HG02798 (cell line): ENCODE measurements at regions not wholly inside any gene's neighbourhood (a gene's known extent, or its start where the extent isn't known, plus 50 kb on each side); places are given as distances from the start of the nearest gene placed in this dataset.

ENCODE experiments used
- ATAC-seq: cut with Tn5 transposase; IDR thresholded peaks from one replicate; pipeline ENCODE4 v1.9.1; 2021; ENCODE audit warnings: mild to moderate bottlenecking; ENCODE audit not compliant: unreplicated experiment, poor library complexity

GRCh38 chrX:6472652-6473342 lies 62.1 kb downstream of the VCX3A start:
- no peak for ATAC-seq

DNA sequence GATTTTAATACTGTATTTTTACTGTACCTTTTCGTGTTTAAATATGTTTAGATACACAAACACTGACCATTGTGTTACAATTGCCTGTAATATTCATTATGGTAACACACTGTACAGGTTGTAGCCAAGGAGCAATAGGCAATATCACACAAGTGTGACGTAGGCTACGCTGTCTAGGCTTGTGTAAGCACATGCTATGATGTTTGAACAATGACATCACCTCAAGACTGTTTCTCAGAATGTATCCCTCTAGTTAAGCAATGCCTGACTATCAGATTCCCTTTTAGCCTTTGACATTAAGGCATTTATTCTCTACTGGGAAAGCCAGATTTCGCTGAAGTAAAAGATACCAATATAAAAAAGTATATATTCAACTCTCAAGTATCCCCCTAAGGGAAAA lies 66.2 kb downstream of the VCX3A start:
- no peak for ATAC-seq

GRCh38 chrX:6465756-6466155 lies 69.2 kb downstream of the VCX3A start:
- ATAC-seq: no peak

DNA sequence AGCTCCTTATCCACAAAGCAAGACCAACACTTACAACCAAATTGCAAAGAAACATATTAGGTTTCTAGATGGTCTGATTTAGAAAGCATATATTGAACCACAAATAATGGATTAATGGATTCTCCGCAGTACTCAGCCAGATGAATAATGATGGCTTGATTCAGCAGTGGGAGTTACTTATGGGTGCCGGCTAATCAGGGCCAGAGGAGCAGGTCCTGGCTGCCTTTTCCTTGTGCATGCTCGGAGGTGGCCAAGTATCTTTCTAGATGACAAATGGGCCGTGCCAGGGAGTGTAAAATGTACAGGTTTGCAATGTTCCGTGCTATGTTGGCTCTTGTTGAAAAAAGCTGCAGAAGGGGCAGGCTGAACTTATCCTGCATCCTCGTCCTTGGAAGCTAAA lies 70.2 kb downstream of the VCX3A start:
- no peak for ATAC-seq

DNA sequence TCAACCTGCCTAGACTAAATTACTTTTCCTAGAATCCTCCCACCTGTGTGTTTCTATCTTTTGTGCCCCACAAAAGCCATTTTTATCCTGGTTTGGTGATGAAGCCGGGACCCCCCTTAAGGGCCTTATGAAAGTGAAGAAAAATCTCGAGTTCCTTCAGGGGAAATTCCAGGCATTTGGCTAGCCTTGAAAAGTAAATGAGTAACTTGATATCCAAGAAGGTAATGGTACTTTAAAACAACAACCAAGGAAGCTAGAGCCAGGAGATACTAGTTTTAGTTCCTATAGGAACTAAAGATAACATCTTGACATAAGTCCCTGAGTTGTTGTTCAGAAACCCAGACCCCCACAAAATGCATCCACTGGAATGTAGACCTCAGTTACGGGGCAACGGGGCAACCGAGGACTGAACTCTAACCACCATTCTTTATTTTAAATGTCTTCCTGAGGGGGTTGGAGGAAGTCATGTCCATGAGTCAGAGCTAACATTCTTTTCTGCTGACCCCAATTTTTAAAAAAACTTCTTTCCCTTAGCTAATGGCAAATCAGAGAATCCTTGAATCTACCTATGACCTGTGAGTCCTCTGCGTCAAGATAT lies 73.9 kb downstream of the VCX3A start:
- no peak for ATAC-seq

GRCh38 chrX:6456196-6456595 lies 78.7 kb downstream of the VCX3A start:
- no peak for ATAC-seq

DNA sequence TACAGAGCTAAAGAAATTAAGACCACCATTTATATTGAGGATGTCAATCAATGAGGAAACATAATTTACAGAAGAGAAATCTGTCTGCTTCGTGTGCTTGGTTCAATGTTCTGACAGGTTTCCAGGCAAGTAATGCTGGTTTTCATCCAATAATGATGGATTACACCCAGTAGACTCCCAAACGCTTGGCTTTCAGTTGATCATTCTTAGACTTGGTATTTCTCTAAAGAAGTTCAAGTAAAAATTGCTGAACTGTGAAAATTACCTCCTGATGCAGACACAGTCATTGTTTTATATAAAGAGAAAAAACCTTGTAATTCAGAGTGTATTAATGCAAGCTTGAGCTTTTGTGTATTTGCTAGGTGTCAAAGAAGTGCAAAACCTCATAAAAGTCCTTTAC lies 85.0 kb downstream of the VCX3A start:
- ATAC-seq: no peak

DNA sequence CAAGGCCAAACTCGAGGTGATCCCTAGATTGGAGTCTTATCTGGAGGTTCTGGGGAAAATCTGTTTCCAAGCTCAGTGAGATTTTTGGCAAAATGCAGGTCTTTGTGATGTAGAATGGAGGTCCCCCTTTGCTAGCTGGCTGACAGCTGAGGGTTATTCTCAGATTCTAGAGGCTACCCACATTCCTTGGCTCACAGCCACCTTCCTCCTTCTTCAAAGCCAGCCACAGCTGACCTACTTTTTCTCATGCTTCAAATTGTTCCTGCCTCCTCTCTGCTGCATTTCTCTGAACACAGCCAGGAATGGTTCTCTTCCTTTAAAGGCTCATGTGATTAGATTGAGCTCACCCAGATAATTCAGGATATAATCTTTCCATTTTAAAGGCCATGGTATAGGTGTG lies 86.9 kb downstream of the VCX3A start:
- no peak for ATAC-seq

DNA sequence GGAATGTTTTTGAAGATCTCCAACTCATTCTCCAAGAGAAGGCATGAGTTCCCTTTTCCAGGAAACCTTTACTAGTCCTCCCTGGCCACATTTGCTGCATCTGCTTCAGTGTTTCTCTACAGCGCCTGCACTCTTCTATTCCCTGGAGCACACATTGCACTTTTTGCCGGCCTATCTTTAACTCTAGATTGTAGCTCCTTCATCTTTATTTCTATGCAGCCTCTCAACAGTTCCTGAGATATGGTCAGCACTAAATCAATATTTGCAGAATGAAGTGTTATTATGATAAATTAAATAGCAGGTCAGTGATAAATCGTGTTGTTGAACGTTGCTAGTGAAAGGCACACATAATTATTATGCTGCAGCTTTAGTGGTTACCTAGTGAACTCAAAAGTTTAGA lies 88.3 kb downstream of the VCX3A start:
- no peak for ATAC-seq

DNA sequence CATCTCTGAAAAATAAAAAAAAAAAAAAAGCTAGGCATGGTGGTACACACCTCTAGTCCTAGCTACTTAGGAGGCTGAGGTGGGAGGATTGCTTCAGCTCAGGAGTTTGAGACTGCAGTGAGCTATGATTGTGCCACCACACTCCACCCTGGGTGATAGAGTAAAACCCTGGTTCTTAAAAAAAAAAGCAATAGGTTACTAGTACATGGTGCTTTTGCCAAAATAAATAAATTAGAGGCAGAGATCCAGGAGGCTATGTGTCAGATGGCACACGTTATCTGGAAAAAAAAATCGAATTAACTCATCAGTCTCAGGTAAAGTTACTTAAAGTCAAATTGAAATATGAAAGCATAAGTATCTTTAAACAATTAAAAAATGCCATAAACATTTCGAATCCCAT lies 94.3 kb downstream of the VCX3A start:
- no peak for ATAC-seq

DNA sequence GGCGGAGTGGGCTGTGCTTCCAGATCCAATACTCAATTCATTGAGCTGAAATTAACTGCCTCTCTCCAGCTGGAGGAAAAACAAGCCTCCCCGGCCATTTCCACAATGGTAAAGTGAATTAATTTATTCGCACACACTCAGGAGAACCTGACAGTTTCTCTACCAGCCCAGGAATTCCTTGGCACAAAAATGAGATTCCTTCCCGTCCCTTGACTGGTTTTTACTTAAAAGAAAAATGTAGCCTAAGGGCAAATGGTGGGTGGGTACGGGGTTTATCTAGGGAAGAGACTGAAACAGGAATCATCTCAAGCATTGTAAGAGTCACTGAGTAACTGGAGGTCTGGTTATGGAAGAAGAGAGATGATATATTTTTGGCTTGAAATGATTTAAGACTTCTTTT lies 102.7 kb downstream of the VCX3A start:
- no peak for ATAC-seq

DNA sequence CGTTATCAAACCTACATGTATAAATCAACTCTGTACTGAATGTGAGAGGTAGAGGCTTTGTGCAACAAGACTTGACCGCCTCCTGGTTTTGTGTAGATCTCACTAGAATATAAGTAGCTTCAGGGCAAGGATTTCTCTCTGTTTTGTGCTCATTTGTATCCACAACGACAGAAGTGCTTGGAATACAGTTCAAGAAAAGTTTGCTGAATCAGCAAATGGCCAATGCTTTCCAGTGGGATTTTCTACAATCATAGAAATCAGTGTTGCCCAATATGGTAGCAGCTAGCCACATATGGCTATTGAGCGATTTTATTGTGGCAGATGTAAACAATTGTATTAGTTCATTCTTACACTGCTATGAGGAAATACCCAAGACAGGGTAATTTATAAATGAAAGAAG lies 127.4 kb downstream of the VCX3A start:
- ATAC-seq: no peak

DNA sequence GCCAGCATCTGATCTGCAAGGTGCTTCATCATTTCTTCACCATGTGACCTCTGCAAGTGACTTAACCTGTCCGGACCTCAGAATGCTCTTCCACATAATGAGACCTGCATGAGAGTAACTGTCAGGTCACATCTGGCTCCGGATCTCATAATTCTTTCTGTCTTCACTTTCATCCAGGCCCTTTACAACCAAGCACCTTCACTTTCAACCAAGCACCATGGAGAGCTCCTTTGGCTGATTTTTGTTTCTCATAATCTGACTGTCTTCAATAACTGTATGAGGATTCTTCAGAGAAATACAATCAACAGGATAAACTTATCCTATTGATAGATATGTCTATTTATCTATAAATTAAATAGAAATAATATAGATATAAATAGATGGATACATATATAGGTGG lies 148.1 kb downstream of the VCX3A start:
- no peak for ATAC-seq

DNA sequence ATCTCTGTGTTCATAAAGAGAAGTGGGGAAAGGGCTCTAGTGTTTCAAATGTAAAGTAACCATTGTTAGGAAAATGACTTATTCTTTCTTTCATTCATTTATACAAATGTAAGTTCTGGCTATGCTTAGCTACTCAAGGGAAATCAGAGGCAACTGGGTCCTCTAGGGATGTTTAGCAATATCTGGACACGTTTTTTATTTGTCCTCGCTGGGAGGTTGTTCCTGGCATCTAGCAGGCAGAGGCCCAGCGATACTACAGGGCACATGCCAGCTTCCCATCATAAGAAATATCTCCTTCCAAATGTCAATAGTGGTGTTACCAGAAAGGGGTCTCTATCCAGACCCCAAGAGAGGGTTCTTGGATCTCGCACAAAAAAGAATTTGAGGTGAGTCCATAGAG lies 150.0 kb downstream of the VCX3A start:
- ATAC-seq: no peak

GRCh38 chrX:6384371-6384770 lies 150.5 kb downstream of the VCX3A start:
- no peak for ATAC-seq

GRCh38 chrX:6383917-6384316 lies 151.0 kb downstream of the VCX3A start:
- ATAC-seq: no peak

GRCh38 chrX:6383488-6383887 lies 151.4 kb downstream of the VCX3A start:
- no peak for ATAC-seq

GRCh38 chrX:6382284-6382683 lies 152.6 kb downstream of the VCX3A start:
- no peak for ATAC-seq

DNA sequence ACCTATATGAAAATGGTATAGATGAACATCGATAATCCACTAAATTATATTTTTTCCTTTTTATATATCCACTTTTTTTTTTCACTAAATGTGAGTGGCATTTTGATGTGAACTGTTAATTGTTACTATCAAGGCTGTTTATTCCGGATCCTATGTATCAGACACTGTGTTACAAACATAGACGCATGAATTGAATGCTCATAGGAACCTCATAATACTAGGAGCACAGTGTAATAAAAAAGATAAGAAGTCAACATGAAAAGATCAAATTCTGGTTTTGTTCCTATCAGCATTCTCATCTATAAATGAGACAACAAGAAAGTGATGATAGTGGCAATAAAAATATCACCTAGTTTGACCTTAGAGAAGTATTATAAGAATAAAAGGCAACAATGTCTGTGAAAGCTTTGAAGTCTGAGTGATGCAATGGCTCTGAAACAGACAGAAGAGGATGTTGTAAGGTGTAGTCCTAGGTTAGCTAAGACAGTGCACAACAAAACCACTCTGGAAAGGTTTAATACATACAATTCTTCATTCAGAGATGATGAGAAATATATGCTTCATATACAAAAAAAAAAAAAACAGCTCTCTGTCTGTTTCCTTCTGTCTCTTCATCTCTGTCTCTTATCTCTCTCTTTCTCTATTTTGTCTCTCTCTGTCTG lies 148.6 kb upstream of the NLGN4X start:
- no peak for ATAC-seq

GRCh38 chrX:6374556-6374955 lies 145.9 kb upstream of the NLGN4X start:
- ATAC-seq: no peak

GRCh38 chrX:6372981-6373380 lies 144.3 kb upstream of the NLGN4X start:
- ATAC-seq: no peak

GRCh38 chrX:6371353-6371752 lies 142.7 kb upstream of the NLGN4X start:
- no peak for ATAC-seq
